Dendritic cell treated with granulocyte-macrophage colony-stimulating factor and Interleukin-4, amounts not matched to agents 40 ng/mL and 50 ng/mL, for 4 days (primary cell): ENCODE measurements at regions not wholly inside any gene's neighbourhood (a gene's known extent, or its start where the extent isn't known, plus 50 kb on each side); places are given as distances from the start of the nearest gene placed in this dataset.
"Not testable (repeated sequence)": the region's sequence is repeated elsewhere in the genome, so short reads cannot be mapped to it uniquely, and the experiment has no call there.

Experiments used
- H3K27ac Mint-ChIP-seq: one replicate; pipeline ENCODE4 v1.8.0; 2022; ENCODE audit warnings: mild to moderate bottlenecking, mixed read lengths
- H3K27me3 Mint-ChIP-seq: one replicate; pipeline ENCODE4 v1.8.0; 2022; ENCODE audit warnings: mild to moderate bottlenecking, mixed read lengths
- H3K36me3 Mint-ChIP-seq: one replicate; pipeline ENCODE4 v1.8.0; 2022; ENCODE audit warnings: low read depth, mixed read lengths
- H3K4me1 Mint-ChIP-seq: one replicate; pipeline ENCODE4 v1.8.0; 2022; ENCODE audit warnings: low read depth, mixed read lengths
- H3K4me3 Mint-ChIP-seq: one replicate; pipeline ENCODE4 v1.8.0; 2022; ENCODE audit warnings: mild to moderate bottlenecking, moderate library complexity, mixed read lengths
- H3K9me3 Mint-ChIP-seq: one replicate; pipeline ENCODE4 v1.8.0; 2022; ENCODE audit warnings: mixed read lengths
- intact Hi-C: fragments of 100-400 bp; cut with micrococcal nuclease; formaldehyde crosslinking; loops from one replicate; pipeline ENCODE4 v1.15.0; 2022

GRCh38 chr12:58695263-58695662 lies 225.0 kb downstream of the LRIG3 start:
- H3K9me3 Mint-ChIP-seq: peaks cover 56% of the 10 kb centered on the region
- intact Hi-C loops: no loop called here
- H3K27me3 Mint-ChIP-seq: no peaks in the 10 kb centered on the region
- no peaks in the 10 kb centered on the region for H3K36me3 Mint-ChIP-seq
- no peak overlapping the region for H3K4me3 Mint-ChIP-seq
- H3K4me1 Mint-ChIP-seq: no peaks in the 10 kb centered on the region
- H3K27ac Mint-ChIP-seq: no peak overlapping the region

DNA sequence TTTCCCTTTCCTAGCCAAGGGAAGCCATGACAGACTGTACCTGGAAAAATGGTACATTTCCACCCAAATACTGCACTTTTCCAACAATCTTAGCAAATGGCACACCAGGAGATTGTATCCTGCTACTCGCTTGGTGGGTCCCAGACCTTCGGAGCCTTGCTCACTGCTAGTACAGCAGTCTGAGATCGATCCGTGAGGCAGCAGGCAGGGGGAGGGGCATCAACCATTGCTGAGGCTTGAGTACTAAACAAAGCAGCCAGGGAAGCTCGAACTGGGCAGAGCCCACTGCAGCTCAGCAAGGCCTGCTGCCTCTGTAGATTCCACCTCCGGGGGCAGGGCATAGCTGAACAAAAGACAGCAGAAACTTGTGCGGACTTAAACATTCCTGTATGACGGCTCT lies 218.8 kb downstream of the LRIG3 start:
- intact Hi-C loops: no loop called here
- H3K36me3 Mint-ChIP-seq: no peaks in the 10 kb centered on the region
- H3K27ac Mint-ChIP-seq: no peak overlapping the region
- peaks cover 46% of the 10 kb centered on the region for H3K9me3 Mint-ChIP-seq
- H3K4me3 Mint-ChIP-seq: no peak overlapping the region
- no peaks in the 10 kb centered on the region for H3K27me3 Mint-ChIP-seq
- no peaks in the 10 kb centered on the region for H3K4me1 Mint-ChIP-seq

GRCh38 chr12:58703866-58704265 lies 216.4 kb downstream of the LRIG3 start:
- H3K9me3 Mint-ChIP-seq: peaks cover 46% of the 10 kb centered on the region
- intact Hi-C loops: no loop called here
- no peaks in the 10 kb centered on the region for H3K36me3 Mint-ChIP-seq
- no peaks in the 10 kb centered on the region for H3K4me1 Mint-ChIP-seq
- H3K4me3 Mint-ChIP-seq: no peak overlapping the region
- H3K27me3 Mint-ChIP-seq: no peaks in the 10 kb centered on the region
- H3K27ac Mint-ChIP-seq: no peak overlapping the region

DNA sequence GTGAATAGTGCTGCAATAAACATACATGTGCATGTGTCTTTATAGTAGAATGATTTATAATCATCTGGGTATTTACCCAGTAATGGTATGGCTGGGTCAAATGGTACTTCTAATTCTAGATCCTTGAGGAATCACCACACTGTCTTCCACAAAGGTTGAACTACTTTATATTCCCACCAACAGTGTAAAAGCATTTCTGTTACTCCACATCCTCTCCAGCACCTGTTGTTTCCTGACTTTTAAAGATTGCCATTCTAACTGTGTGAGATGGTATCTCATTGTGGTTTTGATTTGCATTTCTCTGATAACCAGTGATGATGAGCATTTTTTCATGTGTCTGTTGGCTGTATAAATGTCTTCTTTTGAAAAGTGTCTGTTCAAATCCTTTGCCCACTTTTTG lies 215.5 kb downstream of the LRIG3 start:
- H3K36me3 Mint-ChIP-seq, intact Hi-C loops, H3K4me1 Mint-ChIP-seq, H3K27ac Mint-ChIP-seq, H3K4me3 Mint-ChIP-seq, H3K27me3 Mint-ChIP-seq: not testable (repeated sequence)
- H3K9me3 Mint-ChIP-seq: peaks cover 53% of the 10 kb centered on the region

- intact Hi-C loops: loop anchor here (1.0 kb wide), 1 partner anchor 30 kb away; no protein-coding TSS in a partner anchor
- H3K4me3 Mint-ChIP-seq: no peak overlapping the region
Measured at GRCh38 chr12:58710901-58711300, 209.4 kb downstream of the LRIG3 start.

GRCh38 chr12:58711974-58712373 lies 208.3 kb downstream of the LRIG3 start:
- H3K27me3 Mint-ChIP-seq: no peaks in the 10 kb centered on the region
- H3K36me3 Mint-ChIP-seq: no peaks in the 10 kb centered on the region
- peaks cover 53% of the 10 kb centered on the region for H3K9me3 Mint-ChIP-seq
- no peaks in the 10 kb centered on the region for H3K4me1 Mint-ChIP-seq
- no peak overlapping the region for H3K27ac Mint-ChIP-seq
- no peak overlapping the region for H3K4me3 Mint-ChIP-seq
- intact Hi-C loops: loop anchor here (1.0 kb wide), 1 partner anchor 31 kb away; no protein-coding TSS in a partner anchor

More at GRCh38 chr12:58710901-58711300, 209.4 kb downstream of the LRIG3 start:
- Mint-ChIP-seq H3K4me1 (no peaks in the 10 kb centered on the region), H3K9me3 (peaks cover 62% of the 10 kb centered on the region), H3K27me3 (no peaks in the 10 kb centered on the region), H3K36me3 (no peaks in the 10 kb centered on the region), H3K27ac (no peak overlapping the region)

GRCh38 chr12:58712976-58713375 lies 207.3 kb downstream of the LRIG3 start:
- H3K4me3 Mint-ChIP-seq: no peak overlapping the region
- no peaks in the 10 kb centered on the region for H3K4me1 Mint-ChIP-seq
- H3K36me3 Mint-ChIP-seq: no peaks in the 10 kb centered on the region
- H3K9me3 Mint-ChIP-seq: peaks cover 43% of the 10 kb centered on the region
- intact Hi-C loops: no loop called here
- H3K27ac Mint-ChIP-seq: no peak overlapping the region
- no peaks in the 10 kb centered on the region for H3K27me3 Mint-ChIP-seq

GRCh38 chr12:58719161-58719560 lies 201.1 kb downstream of the LRIG3 start:
- Mint-ChIP-seq H3K4me3 (no peak overlapping the region), H3K27me3 (no peaks in the 10 kb centered on the region), H3K9me3 (peaks cover 11% of the 10 kb centered on the region), H3K36me3 (no peaks in the 10 kb centered on the region), H3K27ac (no peak overlapping the region), H3K4me1 (no peaks in the 10 kb centered on the region)
- intact Hi-C loops: no loop called here

GRCh38 chr12:58720421-58720820 lies 199.9 kb downstream of the LRIG3 start:
- H3K27ac Mint-ChIP-seq: no peak overlapping the region
- no peaks in the 10 kb centered on the region for H3K4me1 Mint-ChIP-seq
- peaks cover 18% of the 10 kb centered on the region for H3K9me3 Mint-ChIP-seq
- intact Hi-C loops: no loop called here
- no peaks in the 10 kb centered on the region for H3K36me3 Mint-ChIP-seq
- H3K4me3 Mint-ChIP-seq: no peak overlapping the region
- no peaks in the 10 kb centered on the region for H3K27me3 Mint-ChIP-seq

DNA sequence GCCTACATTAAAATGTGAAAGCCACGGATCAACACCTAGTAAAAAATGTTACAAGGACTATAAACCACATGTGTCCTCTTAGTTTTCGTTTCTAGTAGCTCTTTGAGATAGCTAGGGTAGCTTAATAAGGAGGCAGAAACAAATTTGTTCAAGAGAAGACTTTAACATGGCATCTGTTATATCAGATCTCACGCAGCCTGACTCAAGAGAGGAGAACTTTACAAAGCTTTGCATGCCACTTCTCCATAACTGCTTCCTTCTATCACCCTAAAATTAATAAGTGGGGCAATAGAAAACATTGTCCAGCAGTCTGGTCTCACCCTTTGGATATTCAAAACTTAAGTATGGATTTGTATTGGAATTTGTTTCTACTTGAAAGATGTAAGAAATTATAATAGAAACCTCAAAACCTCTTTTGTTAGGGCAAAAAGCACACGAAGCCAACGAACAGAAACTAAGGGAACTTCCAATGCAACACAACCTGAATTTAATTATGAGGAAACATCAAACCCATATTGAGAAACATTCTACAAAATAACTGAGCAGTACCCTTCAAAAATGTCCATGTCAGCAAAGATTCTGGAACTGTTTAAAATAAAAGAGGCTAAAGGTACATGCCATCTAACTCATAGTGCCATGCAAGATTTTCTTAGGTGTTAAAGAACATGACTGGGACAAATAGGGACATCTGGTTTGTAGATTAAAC lies 194.8 kb downstream of the LRIG3 start:
- no peaks in the 10 kb centered on the region for H3K4me1 Mint-ChIP-seq
- H3K9me3 Mint-ChIP-seq: peaks cover 18% of the 10 kb centered on the region
- H3K36me3 Mint-ChIP-seq: no peaks in the 10 kb centered on the region
- no peak overlapping the region for H3K27ac Mint-ChIP-seq
- intact Hi-C loops: no loop called here
- H3K4me3 Mint-ChIP-seq: no peak overlapping the region
- no peaks in the 10 kb centered on the region for H3K27me3 Mint-ChIP-seq

DNA sequence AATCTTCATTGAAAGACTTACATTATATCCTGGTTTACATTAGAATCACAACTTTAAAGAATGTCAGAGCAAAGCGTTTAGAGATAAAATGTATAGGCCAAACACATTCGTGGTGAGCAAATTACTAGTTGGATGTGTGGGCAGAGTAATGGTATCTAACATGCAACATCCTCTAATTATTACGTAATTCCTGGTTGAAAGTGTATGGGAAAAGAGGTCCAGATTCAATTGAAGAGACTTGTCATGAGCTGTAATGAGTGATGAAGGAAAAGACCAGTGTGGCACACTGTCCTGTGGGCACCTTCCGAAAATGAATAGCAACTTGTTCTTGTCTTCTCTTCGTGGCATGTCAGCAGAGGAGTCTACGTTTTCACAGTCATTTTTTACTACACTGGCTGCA lies 192.8 kb downstream of the LRIG3 start:
- no peak overlapping the region for H3K4me3 Mint-ChIP-seq
- H3K36me3 Mint-ChIP-seq: no peaks in the 10 kb centered on the region
- H3K27me3 Mint-ChIP-seq: no peaks in the 10 kb centered on the region
- no peak overlapping the region for H3K27ac Mint-ChIP-seq
- H3K9me3 Mint-ChIP-seq: peaks cover 12% of the 10 kb centered on the region
- intact Hi-C loops: no loop called here
- H3K4me1 Mint-ChIP-seq: no peaks in the 10 kb centered on the region

- no peak overlapping the region for H3K27ac Mint-ChIP-seq
- no peaks in the 10 kb centered on the region for H3K27me3 Mint-ChIP-seq
- no peaks in the 10 kb centered on the region for H3K4me1 Mint-ChIP-seq
- no peaks in the 10 kb centered on the region for H3K36me3 Mint-ChIP-seq
- H3K4me3 Mint-ChIP-seq: no peak overlapping the region
- intact Hi-C loops: no loop called here
- H3K9me3 Mint-ChIP-seq: peaks cover 12% of the 10 kb centered on the region
Measured at GRCh38 chr12:58728397-58728796, 191.9 kb downstream of the LRIG3 start.

DNA sequence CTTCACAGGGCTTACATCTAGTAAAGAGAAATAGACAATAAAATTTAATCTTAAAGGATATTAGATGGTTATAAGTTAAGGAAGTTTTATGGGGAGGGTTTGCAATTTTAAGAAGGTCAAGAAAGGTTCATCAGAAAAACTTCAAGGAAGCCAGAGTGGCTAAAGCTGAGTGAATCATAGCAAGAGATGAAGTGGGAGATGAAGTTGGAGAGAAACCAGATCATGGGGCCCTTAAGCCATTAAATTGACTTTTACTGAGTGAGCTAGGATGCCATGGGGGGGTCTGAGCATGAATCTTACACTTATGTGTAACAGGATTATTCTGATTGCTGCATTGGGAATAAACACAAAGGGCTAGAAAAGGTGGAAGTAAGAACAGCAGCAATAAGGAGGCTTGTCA lies 189.2 kb downstream of the LRIG3 start:
- no peaks in the 10 kb centered on the region for H3K27me3 Mint-ChIP-seq
- no peaks in the 10 kb centered on the region for H3K36me3 Mint-ChIP-seq
- H3K27ac Mint-ChIP-seq: no peak overlapping the region
- no peaks in the 10 kb centered on the region for H3K9me3 Mint-ChIP-seq
- no peaks in the 10 kb centered on the region for H3K4me1 Mint-ChIP-seq
- intact Hi-C loops: no loop called here
- no peak overlapping the region for H3K4me3 Mint-ChIP-seq

GRCh38 chr12:58732894-58733293 lies 187.4 kb downstream of the LRIG3 start:
- H3K4me1 Mint-ChIP-seq: no peaks in the 10 kb centered on the region
- H3K4me3 Mint-ChIP-seq: no peak overlapping the region
- H3K36me3 Mint-ChIP-seq: no peaks in the 10 kb centered on the region
- no peaks in the 10 kb centered on the region for H3K27me3 Mint-ChIP-seq
- H3K27ac Mint-ChIP-seq: no peak overlapping the region
- H3K9me3 Mint-ChIP-seq: no peaks in the 10 kb centered on the region
- intact Hi-C loops: no loop called here

DNA sequence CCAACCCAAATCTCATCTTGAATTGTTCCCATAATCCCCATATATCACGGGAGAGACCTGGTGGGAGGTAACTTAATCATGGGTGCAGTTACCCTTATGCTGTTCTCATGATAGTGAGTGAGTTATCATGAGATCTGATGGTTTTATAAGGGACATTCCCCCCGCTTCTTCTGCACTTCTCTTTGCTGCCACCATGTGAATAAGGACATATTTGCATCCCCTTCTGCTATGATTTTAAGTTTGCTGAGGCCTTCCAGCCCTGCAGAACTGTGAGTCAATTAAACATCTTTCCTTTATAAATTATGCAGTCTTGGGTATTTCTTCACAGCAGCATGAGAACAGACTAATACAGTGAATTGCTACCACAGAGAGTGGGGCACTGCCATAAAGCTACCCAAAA lies 179.1 kb downstream of the LRIG3 start:
- no peaks in the 10 kb centered on the region for H3K27me3 Mint-ChIP-seq
- intact Hi-C loops: no loop called here
- no peak overlapping the region for H3K27ac Mint-ChIP-seq
- no peaks in the 10 kb centered on the region for H3K4me1 Mint-ChIP-seq
- no peak overlapping the region for H3K4me3 Mint-ChIP-seq
- no peaks in the 10 kb centered on the region for H3K36me3 Mint-ChIP-seq
- peaks cover 34% of the 10 kb centered on the region for H3K9me3 Mint-ChIP-seq
